ENCODE measurements at regions not wholly inside any gene's neighbourhood (a gene's known extent, or its start where the extent isn't known, plus 50 kb on each side); places are given as distances from the start of the nearest gene placed in this dataset.

DNA sequence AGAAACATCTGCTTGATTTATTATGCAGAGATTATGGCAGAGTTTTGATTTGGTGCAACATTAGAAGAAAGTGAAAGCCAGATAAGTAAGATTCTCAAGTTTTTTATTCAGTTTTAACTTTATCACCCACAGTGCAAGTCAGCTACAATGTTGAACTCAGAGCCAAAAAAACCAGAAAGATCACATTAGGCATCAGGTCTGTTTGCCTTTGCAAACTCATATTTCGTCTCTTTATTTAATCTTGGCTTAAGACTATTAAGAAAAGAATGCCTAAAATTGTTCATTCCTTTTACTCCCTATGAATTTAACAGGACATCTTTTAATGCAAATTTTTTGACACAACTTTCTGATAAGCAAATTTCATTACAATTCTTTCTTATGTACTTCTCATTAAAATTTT, 76.0 kb upstream of the TMEM26 start:
- TF ChIP-seq, protein P1, sequence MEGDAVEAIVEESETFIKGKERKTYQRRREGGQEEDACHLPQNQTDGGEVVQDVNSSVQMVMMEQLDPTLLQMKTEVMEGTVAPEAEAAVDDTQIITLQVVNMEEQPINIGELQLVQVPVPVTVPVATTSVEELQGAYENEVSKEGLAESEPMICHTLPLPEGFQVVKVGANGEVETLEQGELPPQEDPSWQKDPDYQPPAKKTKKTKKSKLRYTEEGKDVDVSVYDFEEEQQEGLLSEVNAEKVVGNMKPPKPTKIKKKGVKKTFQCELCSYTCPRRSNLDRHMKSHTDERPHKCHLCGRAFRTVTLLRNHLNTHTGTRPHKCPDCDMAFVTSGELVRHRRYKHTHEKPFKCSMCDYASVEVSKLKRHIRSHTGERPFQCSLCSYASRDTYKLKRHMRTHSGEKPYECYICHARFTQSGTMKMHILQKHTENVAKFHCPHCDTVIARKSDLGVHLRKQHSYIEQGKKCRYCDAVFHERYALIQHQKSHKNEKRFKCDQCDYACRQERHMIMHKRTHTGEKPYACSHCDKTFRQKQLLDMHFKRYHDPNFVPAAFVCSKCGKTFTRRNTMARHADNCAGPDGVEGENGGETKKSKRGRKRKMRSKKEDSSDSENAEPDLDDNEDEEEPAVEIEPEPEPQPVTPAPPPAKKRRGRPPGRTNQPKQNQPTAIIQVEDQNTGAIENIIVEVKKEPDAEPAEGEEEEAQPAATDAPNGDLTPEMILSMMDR (conservative IDR thresholded peaks at IDR 0.05 in 1 of 2, IDR thresholded peaks at IDR 0.05 in 1 of 2; ENCODE audit: low read depth in 1 of 2, low read length in 2 of 2) = no peak
- no peak for TF ChIP-seq EZH2 (IDR thresholded peaks at IDR 0.05; ENCODE audit: low read length, missing control alignments)
